ENCODE measurements at regions not wholly inside any gene's neighbourhood (a gene's known extent, or its start where the extent isn't known, plus 50 kb on each side); places are given as distances from the start of the nearest gene placed in this dataset.

GRCh38 chr9:109976303-109976702, 196.3 kb downstream of the PALM2AKAP2 start:
- H3K9ac ChIP-seq (ENCODE audit: low read length in 3 of 3): no peak overlapping the region
- no peak overlapping the region for H3K4me3 ChIP-seq (ENCODE audit: low read length in 3 of 3)
- no peak overlapping the region for H3K27ac ChIP-seq (ENCODE audit: low read depth in 2 of 2, low read length in 2 of 2)
- H3K9me3 ChIP-seq (ENCODE audit: control insufficient read depth in 2 of 3, insufficient read depth in 1 of 3, low read length in 3 of 3): no peaks in the 10 kb centered on the region
- peaks cover 0 to 10% (median 0%) of the 10 kb centered on the region in 3 donors for H3K4me1 ChIP-seq (ENCODE audit: control insufficient read depth in 2 of 3, insufficient read depth in 2 of 3, low read depth in 1 of 3, low read length in 3 of 3)
- DNase-seq (no peak), FAIRE-seq (no peak)
- TF ChIP-seq CTCF (IDR thresholded peaks at IDR 0.05; ENCODE audit: borderline replicate concordance, extremely low read depth, insufficient read depth): no peak
- no peaks in the 10 kb centered on the region for H3K27me3 ChIP-seq (ENCODE audit: control insufficient read depth, insufficient read depth, low read length)
- no peaks in the 10 kb centered on the region for H3K36me3 ChIP-seq (ENCODE audit: control insufficient read depth in 2 of 3, insufficient read depth in 3 of 3, low read length in 3 of 3)
- intact Hi-C loops (cut with DNase I): no loop called here

- TF ChIP-seq CTCF (IDR thresholded peaks at IDR 0.05; ENCODE audit: borderline replicate concordance, extremely low read depth, insufficient read depth): no peak
- FAIRE-seq: no peak
- no peaks in the 10 kb centered on the region for H3K36me3 ChIP-seq (ENCODE audit: control insufficient read depth in 2 of 3, insufficient read depth in 3 of 3, low read length in 3 of 3)
- H3K27ac ChIP-seq (ENCODE audit: low read depth in 2 of 2, low read length in 2 of 2): no peak overlapping the region
- no peak for DNase-seq
- H3K4me1 ChIP-seq (ENCODE audit: control insufficient read depth in 2 of 3, insufficient read depth in 2 of 3, low read depth in 1 of 3, low read length in 3 of 3): peaks cover 0 to 7% (median 0%) of the 10 kb centered on the region in 3 donors
- intact Hi-C loops (cut with DNase I): no loop called here
- H3K9ac ChIP-seq (ENCODE audit: low read length in 3 of 3): no peak overlapping the region
- no peaks in the 10 kb centered on the region for H3K27me3 ChIP-seq (ENCODE audit: control insufficient read depth, insufficient read depth, low read length)
- H3K9me3 ChIP-seq (ENCODE audit: control insufficient read depth in 2 of 3, insufficient read depth in 1 of 3, low read length in 3 of 3): no peaks in the 10 kb centered on the region
- no peak overlapping the region for H3K4me3 ChIP-seq (ENCODE audit: low read length in 3 of 3)
Observed at GRCh38 chr9:109977521-109977920, 197.5 kb downstream of the PALM2AKAP2 start.

GRCh38 chr9:109981091-109981490, 201.1 kb downstream of the PALM2AKAP2 start:
- no peaks in the 10 kb centered on the region for H3K36me3 ChIP-seq (ENCODE audit: control insufficient read depth in 2 of 3, insufficient read depth in 3 of 3, low read length in 3 of 3)
- TF ChIP-seq CTCF (IDR thresholded peaks at IDR 0.05; ENCODE audit: borderline replicate concordance, extremely low read depth, insufficient read depth): no peak
- no peak overlapping the region for H3K9ac ChIP-seq (ENCODE audit: low read length in 3 of 3)
- DNase-seq (peak in 2 of 5 donors; percentile 21 to 29), FAIRE-seq (no peak)
- H3K4me1 ChIP-seq (ENCODE audit: control insufficient read depth in 2 of 3, insufficient read depth in 2 of 3, low read depth in 1 of 3, low read length in 3 of 3): no peaks in the 10 kb centered on the region
- H3K4me3 ChIP-seq (ENCODE audit: low read length in 3 of 3): no peak overlapping the region
- H3K27me3 ChIP-seq (ENCODE audit: control insufficient read depth, insufficient read depth, low read length): no peaks in the 10 kb centered on the region
- intact Hi-C loops (cut with DNase I): no loop called here
- H3K27ac ChIP-seq (ENCODE audit: low read depth in 2 of 2, low read length in 2 of 2): no peak overlapping the region
- H3K9me3 ChIP-seq (ENCODE audit: control insufficient read depth in 2 of 3, insufficient read depth in 1 of 3, low read length in 3 of 3): no peaks in the 10 kb centered on the region

GRCh38 chr9:109986521-109986991, 206.6 kb downstream of the PALM2AKAP2 start:
- no peak overlapping the region for H3K9ac ChIP-seq (ENCODE audit: low read length in 3 of 3)
- no peaks in the 10 kb centered on the region for H3K4me1 ChIP-seq (ENCODE audit: control insufficient read depth in 2 of 3, insufficient read depth in 2 of 3, low read depth in 1 of 3, low read length in 3 of 3)
- H3K27me3 ChIP-seq (ENCODE audit: control insufficient read depth, insufficient read depth, low read length): no peaks in the 10 kb centered on the region
- peak in 2 of 5 donors; percentile 14 to 35 for DNase-seq
- no peaks in the 10 kb centered on the region for H3K9me3 ChIP-seq (ENCODE audit: control insufficient read depth in 2 of 3, insufficient read depth in 1 of 3, low read length in 3 of 3)
- no peaks in the 10 kb centered on the region for H3K36me3 ChIP-seq (ENCODE audit: control insufficient read depth in 2 of 3, insufficient read depth in 3 of 3, low read length in 3 of 3)
- no peak for TF ChIP-seq CTCF (IDR thresholded peaks at IDR 0.05; ENCODE audit: borderline replicate concordance, extremely low read depth, insufficient read depth)
- H3K27ac ChIP-seq (ENCODE audit: low read depth in 2 of 2, low read length in 2 of 2): no peak overlapping the region
- H3K4me3 ChIP-seq (ENCODE audit: low read length in 3 of 3): no peak overlapping the region
- intact Hi-C loops (cut with DNase I): no loop called here
- FAIRE-seq: peak; percentile 58

All from kidney (tissue), 13 donors.